Neural crest cell (in vitro differentiated cells): ENCODE measurements at regions not wholly inside any gene's neighbourhood (a gene's known extent, or its start where the extent isn't known, plus 50 kb on each side); places are given as distances from the start of the nearest gene placed in this dataset.
"Not testable (repeated sequence)": the region's sequence is repeated elsewhere in the genome, so short reads cannot be mapped to it uniquely, and the experiment has no call there.

Experiments used
- DNase-seq: peaks from one replicate; pipeline ENCODE4 v3.0.0; 2021; ENCODE audit warnings: low read depth, mixed read lengths, low spot score
- H3K27ac Mint-ChIP-seq: one replicate; pipeline ENCODE4 v1.8.0; 2021; ENCODE audit warnings: mild to moderate bottlenecking, mixed read lengths; ENCODE audit not compliant: unreplicated experiment
- H3K27me3 Mint-ChIP-seq: 2 replicates; pipeline ENCODE4 v1.8.0; 2021; ENCODE audit warnings: low read depth, mild to moderate bottlenecking, mixed read lengths
- H3K36me3 Mint-ChIP-seq: 2 replicates; pipeline ENCODE4 v1.8.0; 2021; ENCODE audit warnings: low read depth, mild to moderate bottlenecking, mixed read lengths
- H3K4me1 Mint-ChIP-seq: 2 replicates; pipeline ENCODE4 v1.8.0; 2021; ENCODE audit warnings: mixed read lengths
- H3K4me3 Mint-ChIP-seq: one replicate; pipeline ENCODE4 v1.8.0; 2021; ENCODE audit warnings: mild to moderate bottlenecking, mixed read lengths
- H3K9me3 Mint-ChIP-seq: 2 replicates; pipeline ENCODE4 v1.8.0; 2021; ENCODE audit warnings: mixed read lengths
- TF ChIP-seq, protein P1 (sequence below): fragments of 200-600 bp; sonication (generic); conservative IDR thresholded peaks from 2 replicates; pipeline ENCODE4 v1.5.0; 2021; ENCODE audit warnings: antibody characterized with exemption, mild to moderate bottlenecking

GRCh38 chrX:101785142-101785541 lies 125.5 kb upstream of the ARMCX2 start:
- H3K27me3 Mint-ChIP-seq: no peaks in the 10 kb centered on the region
- peaks cover 6% of the 10 kb centered on the region for H3K9me3 Mint-ChIP-seq
- no peak overlapping the region for H3K27ac Mint-ChIP-seq
- TF ChIP-seq, protein P1, sequence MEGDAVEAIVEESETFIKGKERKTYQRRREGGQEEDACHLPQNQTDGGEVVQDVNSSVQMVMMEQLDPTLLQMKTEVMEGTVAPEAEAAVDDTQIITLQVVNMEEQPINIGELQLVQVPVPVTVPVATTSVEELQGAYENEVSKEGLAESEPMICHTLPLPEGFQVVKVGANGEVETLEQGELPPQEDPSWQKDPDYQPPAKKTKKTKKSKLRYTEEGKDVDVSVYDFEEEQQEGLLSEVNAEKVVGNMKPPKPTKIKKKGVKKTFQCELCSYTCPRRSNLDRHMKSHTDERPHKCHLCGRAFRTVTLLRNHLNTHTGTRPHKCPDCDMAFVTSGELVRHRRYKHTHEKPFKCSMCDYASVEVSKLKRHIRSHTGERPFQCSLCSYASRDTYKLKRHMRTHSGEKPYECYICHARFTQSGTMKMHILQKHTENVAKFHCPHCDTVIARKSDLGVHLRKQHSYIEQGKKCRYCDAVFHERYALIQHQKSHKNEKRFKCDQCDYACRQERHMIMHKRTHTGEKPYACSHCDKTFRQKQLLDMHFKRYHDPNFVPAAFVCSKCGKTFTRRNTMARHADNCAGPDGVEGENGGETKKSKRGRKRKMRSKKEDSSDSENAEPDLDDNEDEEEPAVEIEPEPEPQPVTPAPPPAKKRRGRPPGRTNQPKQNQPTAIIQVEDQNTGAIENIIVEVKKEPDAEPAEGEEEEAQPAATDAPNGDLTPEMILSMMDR: no peak
- H3K36me3 Mint-ChIP-seq: no peaks in the 10 kb centered on the region
- no peaks in the 10 kb centered on the region for H3K4me1 Mint-ChIP-seq
- no peak for DNase-seq
- H3K4me3 Mint-ChIP-seq: no peak overlapping the region

GRCh38 chrX:101780421-101780820 lies 120.8 kb upstream of the ARMCX2 start:
- not testable (repeated sequence) for H3K4me3 Mint-ChIP-seq, DNase-seq, H3K9me3 Mint-ChIP-seq, H3K36me3 Mint-ChIP-seq, H3K27me3 Mint-ChIP-seq, H3K27ac Mint-ChIP-seq, H3K4me1 Mint-ChIP-seq

GRCh38 chrX:101774340-101774739 lies 114.7 kb upstream of the ARMCX2 start:
- H3K4me3 Mint-ChIP-seq: no peak overlapping the region
- H3K9me3 Mint-ChIP-seq: peaks cover 7% of the 10 kb centered on the region
- no peaks in the 10 kb centered on the region for H3K4me1 Mint-ChIP-seq
- H3K36me3 Mint-ChIP-seq: no peaks in the 10 kb centered on the region
- no peak overlapping the region for H3K27ac Mint-ChIP-seq
- no peaks in the 10 kb centered on the region for H3K27me3 Mint-ChIP-seq
- TF ChIP-seq, protein P1: no peak
- no peak for DNase-seq

GRCh38 chrX:101764538-101764937 lies 104.9 kb upstream of the ARMCX2 start:
- H3K9me3 Mint-ChIP-seq: no peaks in the 10 kb centered on the region
- TF ChIP-seq, protein P1: no peak
- no peak overlapping the region for H3K4me3 Mint-ChIP-seq

GRCh38 chrX:101759000-101759399 lies 99.3 kb upstream of the ARMCX2 start:
- Mint-ChIP-seq H3K9me3 (no peaks in the 10 kb centered on the region), H3K27me3 (peaks cover 9% of the 10 kb centered on the region), H3K4me1 (peaks cover 3% of the 10 kb centered on the region), H3K27ac (no peak overlapping the region), H3K4me3 (no peak overlapping the region), H3K36me3 (no peaks in the 10 kb centered on the region)
- DNase-seq: peak; percentile 12
- TF ChIP-seq, protein P1: peak; percentile 63

More at GRCh38 chrX:101764538-101764937, 104.9 kb upstream of the ARMCX2 start:
- H3K27me3 Mint-ChIP-seq: no peaks in the 10 kb centered on the region
- DNase-seq: no peak
- peaks cover 4% of the 10 kb centered on the region for H3K4me1 Mint-ChIP-seq
- peak overlapping the region; percentile 43 for H3K27ac Mint-ChIP-seq
- no peaks in the 10 kb centered on the region for H3K36me3 Mint-ChIP-seq

DNA sequence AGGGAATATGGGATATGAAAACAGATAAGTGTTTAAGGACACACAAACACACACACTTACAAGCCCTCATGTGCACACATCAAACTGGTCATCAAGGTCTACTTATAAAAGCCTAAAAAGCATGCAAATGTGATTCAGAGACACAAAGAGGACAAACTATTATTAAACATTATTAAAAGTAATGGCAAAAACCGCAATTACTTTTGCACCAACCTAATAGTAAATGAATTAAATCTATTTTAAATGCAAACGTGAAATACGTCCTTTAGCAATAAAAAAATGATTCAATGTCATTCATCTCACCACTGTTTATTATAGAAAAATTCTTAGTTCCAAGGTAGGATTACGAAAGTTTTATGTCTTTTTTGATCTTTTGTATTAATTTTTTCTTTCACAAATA lies 91.1 kb upstream of the ARMCX2 start:
- Mint-ChIP-seq H3K27me3 (peaks cover 10% of the 10 kb centered on the region), H3K36me3 (no peaks in the 10 kb centered on the region), H3K27ac (no peak overlapping the region), H3K4me1 (no peaks in the 10 kb centered on the region), H3K4me3 (no peak overlapping the region), H3K9me3 (no peaks in the 10 kb centered on the region)
- TF ChIP-seq, protein P1: no peak
- DNase-seq: no peak
